HFFc6 (cell line): ENCODE measurements at regions not wholly inside any gene's neighbourhood (a gene's known extent, or its start where the extent isn't known, plus 50 kb on each side); places are given as distances from the start of the nearest gene placed in this dataset.

Experiments used
- DNase-seq: peaks from one replicate; pipeline ENCODE4 v3.0.0-alpha.2; 2018
- H3K27ac Mint-ChIP-seq: 2 replicates; pipeline ENCODE4 v1.8.0; 2020; ENCODE audit warnings: mild to moderate bottlenecking, mixed read lengths
- H3K27me3 Mint-ChIP-seq: 2 replicates; pipeline ENCODE4 v1.8.0; 2021; ENCODE audit warnings: mild to moderate bottlenecking, moderate library complexity, mixed read lengths; ENCODE audit not compliant: insufficient read depth
- H3K36me3 Mint-ChIP-seq: 2 replicates; pipeline ENCODE4 v1.8.0; 2021; ENCODE audit warnings: low read depth, mixed read lengths
- H3K4me1 Mint-ChIP-seq: 2 replicates; pipeline ENCODE4 v1.8.0; 2020; ENCODE audit warnings: low read depth, mixed read lengths
- H3K4me3 Mint-ChIP-seq: 2 replicates; pipeline ENCODE4 v1.8.0; 2020; ENCODE audit warnings: mild to moderate bottlenecking, moderate library complexity, mixed read lengths
- H3K9me3 Mint-ChIP-seq: 2 replicates; pipeline ENCODE4 v1.8.0; 2020; ENCODE audit warnings: mild to moderate bottlenecking, mixed read lengths
- TF ChIP-seq, protein P1 (sequence below): fragments of 200-600 bp; sonication (generic); IDR thresholded peaks from 2 replicates; pipeline ENCODE4 v1.5.0; 2021; ENCODE audit warnings: antibody characterized with exemption, mild to moderate bottlenecking

DNA sequence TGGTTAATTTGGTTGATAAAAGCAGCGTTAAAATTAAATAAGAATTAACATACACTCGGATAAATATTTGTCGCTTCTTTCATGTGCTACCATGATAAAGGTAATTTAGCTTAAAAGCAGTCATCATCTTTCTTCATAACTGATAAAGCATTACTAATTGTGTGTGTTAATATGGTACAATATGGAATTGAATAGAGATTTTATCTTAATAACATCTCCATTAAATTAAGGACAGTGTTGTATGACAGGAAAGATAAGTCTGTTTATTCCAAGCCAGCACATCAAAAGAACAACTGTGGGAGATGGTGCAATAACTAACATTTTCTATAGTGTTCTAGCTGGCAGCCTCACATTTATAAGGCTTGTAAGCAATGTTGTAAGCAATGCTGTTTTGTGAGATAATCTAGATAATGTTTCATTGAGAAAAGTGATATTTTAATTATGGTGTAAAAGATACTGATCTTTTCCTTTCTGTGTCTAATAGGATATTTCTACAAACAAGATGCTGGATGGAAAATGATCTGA lies 64.4 kb upstream of the AFF3 start:
- Mint-ChIP-seq H3K9me3 (no peaks in the 10 kb centered on the region), H3K4me1 (peaks cover 7% of the 10 kb centered on the region; the same call in 1 of the 2 replicates), H3K36me3 (no peaks in the 10 kb centered on the region), H3K27ac (no peak overlapping the region), H3K4me3 (no peak overlapping the region), H3K27me3 (peaks cover 18% of the 10 kb centered on the region; the same call in 1 of the 2 replicates)
- DNase-seq: no peak
- TF ChIP-seq, protein P1, sequence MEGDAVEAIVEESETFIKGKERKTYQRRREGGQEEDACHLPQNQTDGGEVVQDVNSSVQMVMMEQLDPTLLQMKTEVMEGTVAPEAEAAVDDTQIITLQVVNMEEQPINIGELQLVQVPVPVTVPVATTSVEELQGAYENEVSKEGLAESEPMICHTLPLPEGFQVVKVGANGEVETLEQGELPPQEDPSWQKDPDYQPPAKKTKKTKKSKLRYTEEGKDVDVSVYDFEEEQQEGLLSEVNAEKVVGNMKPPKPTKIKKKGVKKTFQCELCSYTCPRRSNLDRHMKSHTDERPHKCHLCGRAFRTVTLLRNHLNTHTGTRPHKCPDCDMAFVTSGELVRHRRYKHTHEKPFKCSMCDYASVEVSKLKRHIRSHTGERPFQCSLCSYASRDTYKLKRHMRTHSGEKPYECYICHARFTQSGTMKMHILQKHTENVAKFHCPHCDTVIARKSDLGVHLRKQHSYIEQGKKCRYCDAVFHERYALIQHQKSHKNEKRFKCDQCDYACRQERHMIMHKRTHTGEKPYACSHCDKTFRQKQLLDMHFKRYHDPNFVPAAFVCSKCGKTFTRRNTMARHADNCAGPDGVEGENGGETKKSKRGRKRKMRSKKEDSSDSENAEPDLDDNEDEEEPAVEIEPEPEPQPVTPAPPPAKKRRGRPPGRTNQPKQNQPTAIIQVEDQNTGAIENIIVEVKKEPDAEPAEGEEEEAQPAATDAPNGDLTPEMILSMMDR: no peak

GRCh38 chr2:100205174-100205573 lies 62.8 kb upstream of the AFF3 start:
- H3K4me1 Mint-ChIP-seq: peaks cover 16% of the 10 kb centered on the region
- TF ChIP-seq, protein P1: no peak
- DNase-seq: no peak
- peaks cover 8% of the 10 kb centered on the region; the same call in 1 of the 2 replicates for H3K27me3 Mint-ChIP-seq
- H3K4me3 Mint-ChIP-seq: no peak overlapping the region
- H3K9me3 Mint-ChIP-seq: no peaks in the 10 kb centered on the region
- H3K36me3 Mint-ChIP-seq: no peaks in the 10 kb centered on the region
- no peak overlapping the region for H3K27ac Mint-ChIP-seq

DNA sequence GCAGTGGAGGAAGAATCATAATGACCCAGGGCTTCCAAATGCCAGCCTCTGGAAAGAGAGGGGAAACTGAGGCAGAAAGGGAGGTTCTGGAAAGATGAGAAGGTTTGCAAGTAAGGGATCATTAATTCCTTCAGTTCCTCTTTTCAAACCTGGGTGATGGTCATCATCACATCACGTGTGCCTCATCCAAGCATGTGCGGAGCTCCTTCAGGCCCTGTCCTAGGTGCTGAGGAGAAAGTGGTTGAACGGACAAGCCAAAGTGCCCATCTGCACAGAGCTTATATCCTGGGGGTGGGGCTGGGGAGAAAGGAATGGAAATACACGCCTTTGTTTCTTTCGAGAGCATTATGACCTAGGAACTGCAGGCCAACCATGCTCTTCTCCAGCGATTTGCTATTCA lies 60.2 kb upstream of the AFF3 start:
- H3K9me3 Mint-ChIP-seq: no peaks in the 10 kb centered on the region
- peaks cover 4% of the 10 kb centered on the region; the same call in 1 of the 2 replicates for H3K27me3 Mint-ChIP-seq
- H3K27ac Mint-ChIP-seq: no peak overlapping the region
- TF ChIP-seq, protein P1: no peak
- no peak for DNase-seq
- peaks cover 21% of the 10 kb centered on the region for H3K4me1 Mint-ChIP-seq
- no peak overlapping the region for H3K4me3 Mint-ChIP-seq
- no peaks in the 10 kb centered on the region for H3K36me3 Mint-ChIP-seq

GRCh38 chr2:100200985-100201384 lies 58.6 kb upstream of the AFF3 start:
- Mint-ChIP-seq H3K27me3 (peaks cover 2% of the 10 kb centered on the region; the same call in 1 of the 2 replicates), H3K4me3 (no peak overlapping the region), H3K4me1 (peaks cover 31% of the 10 kb centered on the region), H3K27ac (no peak overlapping the region), H3K9me3 (no peaks in the 10 kb centered on the region), H3K36me3 (no peaks in the 10 kb centered on the region; the same call in 1 of the 2 replicates)
- TF ChIP-seq, protein P1: no peak
- DNase-seq: no peak

- Mint-ChIP-seq H3K4me3 (no peak overlapping the region), H3K27me3 (peaks cover 2% of the 10 kb centered on the region; the same call in 1 of the 2 replicates), H3K36me3 (no peaks in the 10 kb centered on the region; the same call in 1 of the 2 replicates), H3K9me3 (no peaks in the 10 kb centered on the region), H3K27ac (no peak overlapping the region), H3K4me1 (peaks cover 31% of the 10 kb centered on the region)
- no peak for DNase-seq
- TF ChIP-seq, protein P1: no peak
Measured at GRCh38 chr2:100199421-100199820, 57.0 kb upstream of the AFF3 start.
